ENCODE measurements at regions not wholly inside any gene's neighbourhood (a gene's known extent, or its start where the extent isn't known, plus 50 kb on each side); places are given as distances from the start of the nearest gene placed in this dataset.

GRCh38 chr9:24488896-24489295, 56.8 kb downstream of the IZUMO3 start:
- Histone ChIP-seq H3K4me1 (ENCODE audit: control insufficient read depth, insufficient read depth, low read length) (no peaks in the 10 kb centered on the region), H3K9me3 (ENCODE audit: control insufficient read depth, low read length) (no peaks in the 10 kb centered on the region), H3K4me3 (ENCODE audit: insufficient read depth, low read depth, low read length) (no peak overlapping the region), H3K36me3 (ENCODE audit: control insufficient read depth, insufficient read depth, low read length) (no peaks in the 10 kb centered on the region), H3K27ac (ENCODE audit: insufficient read depth, low read depth, low read length, poor library complexity, severe bottlenecking) (peak overlapping the region; percentile 29), H3K27me3 (ENCODE audit: control insufficient read depth, insufficient read depth, low read length, poor library complexity, severe bottlenecking) (no peaks in the 10 kb centered on the region)
- 88 to 90% methylated on average over 3 of the region's 3 CpGs for WGBS, 2 experiments

- 80 to 86% methylated on average over 1 of the region's 1 CpG for WGBS, 2 experiments
Measured at GRCh38 chr9:24487946-24488345, 57.8 kb downstream of the IZUMO3 start.

GRCh38 chr9:24487250-24487861, 58.3 kb downstream of the IZUMO3 start:
- Histone ChIP-seq H3K36me3 (ENCODE audit: control insufficient read depth, insufficient read depth, low read length) (no peaks in the 10 kb centered on the region), H3K4me1 (ENCODE audit: control insufficient read depth, insufficient read depth, low read length) (no peaks in the 10 kb centered on the region), H3K27me3 (ENCODE audit: control insufficient read depth, insufficient read depth, low read length, poor library complexity, severe bottlenecking) (no peaks in the 10 kb centered on the region), H3K4me3 (ENCODE audit: insufficient read depth, low read depth, low read length) (no peak overlapping the region), H3K27ac (ENCODE audit: insufficient read depth, low read depth, low read length, poor library complexity, severe bottlenecking) (no peak overlapping the region), H3K9me3 (ENCODE audit: control insufficient read depth, low read length) (no peaks in the 10 kb centered on the region)
- WGBS, 2 experiments, result 48 to 63% methylated on average over 3 of the region's 3 CpGs

More at GRCh38 chr9:24487946-24488345, 57.8 kb downstream of the IZUMO3 start:
- Histone ChIP-seq H3K27me3 (ENCODE audit: control insufficient read depth, insufficient read depth, low read length, poor library complexity, severe bottlenecking) (no peaks in the 10 kb centered on the region), H3K27ac (ENCODE audit: insufficient read depth, low read depth, low read length, poor library complexity, severe bottlenecking) (no peak overlapping the region), H3K4me1 (ENCODE audit: control insufficient read depth, insufficient read depth, low read length) (no peaks in the 10 kb centered on the region), H3K4me3 (ENCODE audit: insufficient read depth, low read depth, low read length) (no peak overlapping the region), H3K9me3 (ENCODE audit: control insufficient read depth, low read length) (no peaks in the 10 kb centered on the region), H3K36me3 (ENCODE audit: control insufficient read depth, insufficient read depth, low read length) (no peaks in the 10 kb centered on the region)

GRCh38 chr9:24479361-24480059, 66.2 kb downstream of the IZUMO3 start:
- H3K4me3 ChIP-seq (ENCODE audit: insufficient read depth, low read depth, low read length), result no peak overlapping the region
- H3K9me3 ChIP-seq (ENCODE audit: control insufficient read depth, low read length), result no peaks in the 10 kb centered on the region
- no peaks in the 10 kb centered on the region for H3K4me1 ChIP-seq (ENCODE audit: control insufficient read depth, insufficient read depth, low read length)
- no peaks in the 10 kb centered on the region for H3K36me3 ChIP-seq (ENCODE audit: control insufficient read depth, insufficient read depth, low read length)
- no peak overlapping the region for H3K27ac ChIP-seq (ENCODE audit: insufficient read depth, low read depth, low read length, poor library complexity, severe bottlenecking)
- H3K27me3 ChIP-seq (ENCODE audit: control insufficient read depth, insufficient read depth, low read length, poor library complexity, severe bottlenecking), result no peaks in the 10 kb centered on the region
- WGBS, 2 experiments, result 69 to 82% methylated on average over 5 to 6 of the region's 6 CpGs

- Histone ChIP-seq H3K27me3 (ENCODE audit: control insufficient read depth, insufficient read depth, low read length, poor library complexity, severe bottlenecking) (no peaks in the 10 kb centered on the region), H3K36me3 (ENCODE audit: control insufficient read depth, insufficient read depth, low read length) (no peaks in the 10 kb centered on the region), H3K9me3 (ENCODE audit: control insufficient read depth, low read length) (no peaks in the 10 kb centered on the region), H3K4me3 (ENCODE audit: insufficient read depth, low read depth, low read length) (no peak overlapping the region), H3K4me1 (ENCODE audit: control insufficient read depth, insufficient read depth, low read length) (no peaks in the 10 kb centered on the region), H3K27ac (ENCODE audit: insufficient read depth, low read depth, low read length, poor library complexity, severe bottlenecking) (no peak overlapping the region)
- 74 to 80% methylated on average over 2 of the region's 2 CpGs for WGBS, 2 experiments
Measured at GRCh38 chr9:24464319-24464951, 81.3 kb downstream of the IZUMO3 start.

GRCh38 chr9:24462951-24463350, 82.7 kb downstream of the IZUMO3 start:
- H3K27me3 ChIP-seq (ENCODE audit: control insufficient read depth, insufficient read depth, low read length, poor library complexity, severe bottlenecking), result no peaks in the 10 kb centered on the region
- no peak overlapping the region for H3K27ac ChIP-seq (ENCODE audit: insufficient read depth, low read depth, low read length, poor library complexity, severe bottlenecking)
- WGBS, 2 experiments, result 95% methylated on average over 2 to 3 of the region's 4 CpGs
- no peak overlapping the region for H3K4me3 ChIP-seq (ENCODE audit: insufficient read depth, low read depth, low read length)
- no peaks in the 10 kb centered on the region for H3K36me3 ChIP-seq (ENCODE audit: control insufficient read depth, insufficient read depth, low read length)
- H3K9me3 ChIP-seq (ENCODE audit: control insufficient read depth, low read length), result no peaks in the 10 kb centered on the region
- no peaks in the 10 kb centered on the region for H3K4me1 ChIP-seq (ENCODE audit: control insufficient read depth, insufficient read depth, low read length)

GRCh38 chr9:24460781-24461180, 84.9 kb downstream of the IZUMO3 start:
- Histone ChIP-seq H3K27me3 (ENCODE audit: control insufficient read depth, insufficient read depth, low read length, poor library complexity, severe bottlenecking) (no peaks in the 10 kb centered on the region), H3K27ac (ENCODE audit: insufficient read depth, low read depth, low read length, poor library complexity, severe bottlenecking) (no peak overlapping the region), H3K9me3 (ENCODE audit: control insufficient read depth, low read length) (no peaks in the 10 kb centered on the region), H3K4me1 (ENCODE audit: control insufficient read depth, insufficient read depth, low read length) (no peaks in the 10 kb centered on the region), H3K4me3 (ENCODE audit: insufficient read depth, low read depth, low read length) (no peak overlapping the region), H3K36me3 (ENCODE audit: control insufficient read depth, insufficient read depth, low read length) (no peaks in the 10 kb centered on the region)
- 93 to 94% methylated on average over 5 of the region's 5 CpGs for WGBS, 2 experiments

GRCh38 chr9:24459953-24460352, 85.7 kb downstream of the IZUMO3 start:
- 82 to 96% methylated on average over 1 of the region's 1 CpG for WGBS, 2 experiments
- no peaks in the 10 kb centered on the region for H3K27me3 ChIP-seq (ENCODE audit: control insufficient read depth, insufficient read depth, low read length, poor library complexity, severe bottlenecking)
- H3K36me3 ChIP-seq (ENCODE audit: control insufficient read depth, insufficient read depth, low read length), result no peaks in the 10 kb centered on the region
- no peak overlapping the region for H3K4me3 ChIP-seq (ENCODE audit: insufficient read depth, low read depth, low read length)
- H3K9me3 ChIP-seq (ENCODE audit: control insufficient read depth, low read length), result no peaks in the 10 kb centered on the region
- H3K27ac ChIP-seq (ENCODE audit: insufficient read depth, low read depth, low read length, poor library complexity, severe bottlenecking), result no peak overlapping the region
- H3K4me1 ChIP-seq (ENCODE audit: control insufficient read depth, insufficient read depth, low read length), result no peaks in the 10 kb centered on the region

- H3K36me3 ChIP-seq (ENCODE audit: control insufficient read depth, insufficient read depth, low read length), result no peaks in the 10 kb centered on the region
- no peak overlapping the region for H3K27ac ChIP-seq (ENCODE audit: insufficient read depth, low read depth, low read length, poor library complexity, severe bottlenecking)
Measured at GRCh38 chr9:24451346-24451745, 94.4 kb downstream of the IZUMO3 start.

GRCh38 chr9:24449976-24450375, 95.7 kb downstream of the IZUMO3 start:
- Histone ChIP-seq H3K27me3 (ENCODE audit: control insufficient read depth, insufficient read depth, low read length, poor library complexity, severe bottlenecking) (no peaks in the 10 kb centered on the region), H3K9me3 (ENCODE audit: control insufficient read depth, low read length) (no peaks in the 10 kb centered on the region), H3K27ac (ENCODE audit: insufficient read depth, low read depth, low read length, poor library complexity, severe bottlenecking) (no peak overlapping the region), H3K4me3 (ENCODE audit: insufficient read depth, low read depth, low read length) (no peak overlapping the region), H3K4me1 (ENCODE audit: control insufficient read depth, insufficient read depth, low read length) (no peaks in the 10 kb centered on the region), H3K36me3 (ENCODE audit: control insufficient read depth, insufficient read depth, low read length) (no peaks in the 10 kb centered on the region)
- WGBS, 2 experiments, result 100% methylated on average over 1 of the region's 1 CpG

More at GRCh38 chr9:24451346-24451745, 94.4 kb downstream of the IZUMO3 start:
- 97 to 100% methylated on average over 2 of the region's 2 CpGs for WGBS, 2 experiments
- H3K27me3 ChIP-seq (ENCODE audit: control insufficient read depth, insufficient read depth, low read length, poor library complexity, severe bottlenecking), result no peaks in the 10 kb centered on the region
- no peak overlapping the region for H3K4me3 ChIP-seq (ENCODE audit: insufficient read depth, low read depth, low read length)
- no peaks in the 10 kb centered on the region for H3K9me3 ChIP-seq (ENCODE audit: control insufficient read depth, low read length)
- H3K4me1 ChIP-seq (ENCODE audit: control insufficient read depth, insufficient read depth, low read length), result no peaks in the 10 kb centered on the region
